ENCODE measurements at regions not wholly inside any gene's neighbourhood (a gene's known extent, or its start where the extent isn't known, plus 50 kb on each side); places are given as distances from the start of the nearest gene placed in this dataset.

DNA sequence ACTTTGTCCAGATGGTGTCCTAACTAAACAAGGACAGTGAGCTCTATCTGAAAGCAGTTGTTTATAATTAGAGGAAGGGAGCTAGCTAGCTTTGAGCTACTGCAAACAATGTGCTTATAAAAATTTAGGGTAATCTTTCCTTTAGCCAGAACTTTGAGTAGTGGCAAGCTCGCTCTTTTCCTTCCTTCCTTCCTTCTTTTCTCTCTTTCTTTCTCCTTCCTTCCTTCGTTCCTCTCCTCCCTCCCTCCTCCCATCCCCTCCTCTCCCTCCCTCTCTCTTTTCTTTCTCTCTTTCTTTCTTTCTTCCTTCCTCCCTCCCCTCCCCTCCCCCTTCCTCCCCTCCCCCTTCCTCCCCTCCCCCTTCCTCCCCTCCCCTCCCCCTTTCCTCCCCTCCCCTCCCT, 520.1 kb downstream of the INHBA start:
- Histone ChIP-seq H3K27ac (ENCODE audit: low read depth in 1 of 2, low read length in 2 of 2) (no peak overlapping the region), H3K9ac (ENCODE audit: low read depth in 1 of 2, low read length in 2 of 2) (no peak overlapping the region), H3K36me3 (ENCODE audit: control insufficient read depth in 4 of 4, insufficient read depth in 3 of 4, low read depth in 1 of 4, low read length in 3 of 4) (no peaks in the 10 kb centered on the region), H3K4me3 (ENCODE audit: low read depth in 1 of 3, low read length in 3 of 3) (no peak overlapping the region), H3K4me1 (ENCODE audit: control insufficient read depth in 4 of 4, insufficient read depth in 4 of 4, low read length in 3 of 4) (no peaks in the 10 kb centered on the region), H3K9me3 (ENCODE audit: control insufficient read depth in 4 of 4, low read length in 3 of 4) (no peaks in the 10 kb centered on the region), H3K27me3 (ENCODE audit: control insufficient read depth in 4 of 4, insufficient read depth in 4 of 4, low read length in 3 of 4) (no peaks in the 10 kb centered on the region)
- DNase-seq (ENCODE audit: low spot score): no peak
- TF ChIP-seq EGR1 (IDR thresholded peaks at IDR 0.05; ENCODE audit: low read depth in 2 of 2): no peak
- TF ChIP-seq HNF4G (IDR thresholded peaks at IDR 0.05): no peak
- no peak for TF ChIP-seq HNF4A (conservative IDR thresholded peaks at IDR 0.05)
- TF ChIP-seq GABPA (IDR thresholded peaks at IDR 0.05 in 1 of 2, conservative IDR thresholded peaks at IDR 0.05 in 1 of 2): no peak
- TF ChIP-seq JUND (IDR thresholded peaks at IDR 0.05): no peak
- TF ChIP-seq ATF3 (IDR thresholded peaks at IDR 0.05): no peak
- TF ChIP-seq ZBTB33 (IDR thresholded peaks at IDR 0.05): no peak
- TF ChIP-seq RXRA (IDR thresholded peaks at IDR 0.05): no peak
- TF ChIP-seq CTCF (IDR thresholded peaks at IDR 0.05; ENCODE audit: low read depth, low read length, missing input control): no peak
- TF ChIP-seq, protein P1, sequence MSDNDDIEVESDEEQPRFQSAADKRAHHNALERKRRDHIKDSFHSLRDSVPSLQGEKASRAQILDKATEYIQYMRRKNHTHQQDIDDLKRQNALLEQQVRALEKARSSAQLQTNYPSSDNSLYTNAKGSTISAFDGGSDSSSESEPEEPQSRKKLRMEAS (IDR thresholded peaks at IDR 0.05): no peak
- no peak for TF ChIP-seq REST (IDR thresholded peaks at IDR 0.05)
- TF ChIP-seq FOXA2 (IDR thresholded peaks at IDR 0.05): no peak
- no peak for TF ChIP-seq RAD21 (IDR thresholded peaks at IDR 0.05)
- no peak for TF ChIP-seq YY1 (IDR thresholded peaks at IDR 0.05)
- no peak for TF ChIP-seq SP1 (IDR thresholded peaks at IDR 0.05)
- no peak for TF ChIP-seq FOXA1 (IDR thresholded peaks at IDR 0.05)
- TF ChIP-seq NR2F2 (IDR thresholded peaks at IDR 0.05): no peak
- 82% methylated on average over 2 of the region's 2 CpGs for WGBS

- Histone ChIP-seq H3K27me3 (ENCODE audit: control insufficient read depth in 4 of 4, insufficient read depth in 4 of 4, low read length in 3 of 4) (no peaks in the 10 kb centered on the region), H3K36me3 (ENCODE audit: control insufficient read depth in 4 of 4, insufficient read depth in 3 of 4, low read depth in 1 of 4, low read length in 3 of 4) (no peaks in the 10 kb centered on the region), H3K27ac (ENCODE audit: low read depth in 1 of 2, low read length in 2 of 2) (no peak overlapping the region), H3K9ac (ENCODE audit: low read depth in 1 of 2, low read length in 2 of 2) (no peak overlapping the region), H3K9me3 (ENCODE audit: control insufficient read depth in 4 of 4, low read length in 3 of 4) (no peaks in the 10 kb centered on the region), H3K4me3 (ENCODE audit: low read depth in 1 of 3, low read length in 3 of 3) (no peak overlapping the region), H3K4me1 (ENCODE audit: control insufficient read depth in 4 of 4, insufficient read depth in 4 of 4, low read length in 3 of 4) (no peaks in the 10 kb centered on the region)
- no peak for DNase-seq (ENCODE audit: low spot score)
- no peak for TF ChIP-seq FOXA2 (IDR thresholded peaks at IDR 0.05)
- TF ChIP-seq, protein P1 (IDR thresholded peaks at IDR 0.05): no peak
- no peak for TF ChIP-seq ATF3 (IDR thresholded peaks at IDR 0.05)
- no peak for TF ChIP-seq ZBTB33 (IDR thresholded peaks at IDR 0.05)
- no peak for TF ChIP-seq SP1 (IDR thresholded peaks at IDR 0.05)
- TF ChIP-seq CTCF (IDR thresholded peaks at IDR 0.05; ENCODE audit: low read depth, low read length, missing input control): no peak
- TF ChIP-seq YY1 (IDR thresholded peaks at IDR 0.05): no peak
- TF ChIP-seq HNF4A (conservative IDR thresholded peaks at IDR 0.05): no peak
- TF ChIP-seq TAF1 (conservative IDR thresholded peaks at IDR 0.05): no peak
- WGBS: 91% methylated on average over 8 of the region's 8 CpGs
These were observed 527.5 kb downstream of the INHBA start for GRCh38 chr7:41175435-41175834.

All from liver (tissue), 8 donors.